ENCODE measurements at regions not wholly inside any gene's neighbourhood (a gene's known extent, or its start where the extent isn't known, plus 50 kb on each side); places are given as distances from the start of the nearest gene placed in this dataset.

- no peak for ATAC-seq (ENCODE audit: low read depth)
- TF ChIP-seq EZH2 (IDR thresholded peaks at IDR 0.05; ENCODE audit: borderline replicate concordance, insufficient read depth, low read depth, low read length, poor library complexity, severe bottlenecking) (no peak), CTCF (IDR thresholded peaks at IDR 0.05) (no peak)
Measured at GRCh38 chrX:124475358-124475757, 129.0 kb downstream of the SH2D1A start.

DNA sequence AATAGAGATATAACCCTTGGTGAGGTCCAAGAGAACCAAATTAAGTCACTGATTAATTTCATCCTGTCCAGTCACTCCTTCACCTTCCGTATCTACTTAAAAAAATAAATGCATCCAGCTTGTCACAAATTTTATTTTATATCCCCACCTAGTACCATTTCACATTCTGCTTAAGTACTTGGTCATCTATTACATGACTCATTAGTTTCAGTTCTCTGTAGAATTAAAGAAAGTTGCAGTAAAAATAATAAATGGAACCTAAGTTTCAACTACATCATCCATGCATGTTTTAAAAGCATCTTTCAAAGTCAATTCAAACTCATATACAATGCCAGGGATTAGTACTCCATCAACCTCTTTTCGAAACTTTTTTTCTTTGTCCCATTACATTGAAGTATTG, 130.2 kb downstream of the SH2D1A start:
- POLR2A ChIA-PET, result no interaction called here

More at GRCh38 chrX:124475358-124475757, 129.0 kb downstream of the SH2D1A start:
- H3K79me2 ChIP-seq (ENCODE audit: control insufficient read depth, insufficient read depth, low read length), result no peaks in the 10 kb centered on the region
- H3K9me3 ChIP-seq (ENCODE audit: control extremely low read depth in 1 of 3, control insufficient read depth in 2 of 3, insufficient read depth in 1 of 3, low read length in 2 of 3), result no peaks in the 10 kb centered on the region
- Mint-ChIP-seq H3K27ac (no peak overlapping the region), H3K4me1 (no peaks in the 10 kb centered on the region), H3K4me3 (no peak overlapping the region), H3K9me3 (ENCODE audit: insufficient read depth) (no peaks in the 10 kb centered on the region), H3K27me3 (no peaks in the 10 kb centered on the region)
- no peak overlapping the region for H3K4me2 ChIP-seq (replicated peaks; ENCODE audit: low read depth, low read length, poor library complexity, severe bottlenecking)
- H4K20me1 ChIP-seq (ENCODE audit: control insufficient read depth, insufficient read depth, low read length, poor library complexity, severe bottlenecking), result no peaks in the 10 kb centered on the region
- DNase-seq, result no peak
- 38% methylated on average over 2 of the region's 2 CpGs for WGBS (ENCODE audit: insufficient coverage)
- ChIA-PET CTCF (no interaction called here), POLR2A (no interaction called here)
- no peak overlapping the region for H2AFZ ChIP-seq (ENCODE audit: insufficient read depth, low read depth, low read length, poor library complexity, severe bottlenecking)
- H3K4me1 ChIP-seq (ENCODE audit: control insufficient read depth in 2 of 2, insufficient read depth in 2 of 2, low read length in 2 of 2), result no peaks in the 10 kb centered on the region
- H3K9ac ChIP-seq (ENCODE audit: low read length), result no peak overlapping the region
- no peak overlapping the region for H3K27ac ChIP-seq (ENCODE audit: low read length in 2 of 2)
- H3K4me3 ChIP-seq (ENCODE audit: control extremely low read depth in 1 of 5, extremely low read depth in 1 of 5, insufficient read depth in 1 of 5, low read depth in 2 of 5, low read length in 4 of 5), result no peak overlapping the region
- no peaks in the 10 kb centered on the region for H3K36me3 ChIP-seq (replicated peaks in 1 of 2; ENCODE audit: control extremely low read depth in 1 of 2, control insufficient read depth in 1 of 2, extremely low read depth in 1 of 2, insufficient read depth in 2 of 2, low read length in 1 of 2)
- H3K27me3 ChIP-seq (replicated peaks in 1 of 4; ENCODE audit: control extremely low read depth in 1 of 4, control insufficient read depth in 3 of 4, insufficient read depth in 4 of 4, low read length in 3 of 4), result no peaks in the 10 kb centered on the region
- intact Hi-C loops (cut with micrococcal nuclease), result no loop called here

More for the DNA sequence above, 130.2 kb downstream of the SH2D1A start:
- Histone ChIP-seq H3K4me3 (ENCODE audit: control extremely low read depth in 1 of 5, extremely low read depth in 1 of 5, insufficient read depth in 1 of 5, low read depth in 2 of 5, low read length in 4 of 5) (no peak overlapping the region), H3K9ac (ENCODE audit: low read length) (no peak overlapping the region), H3K79me2 (ENCODE audit: control insufficient read depth, insufficient read depth, low read length) (no peaks in the 10 kb centered on the region), H3K27ac (ENCODE audit: low read length in 2 of 2) (no peak overlapping the region), H3K4me1 (ENCODE audit: control insufficient read depth in 2 of 2, insufficient read depth in 2 of 2, low read length in 2 of 2) (no peaks in the 10 kb centered on the region), H3K9me3 (ENCODE audit: control extremely low read depth in 1 of 3, control insufficient read depth in 2 of 3, insufficient read depth in 1 of 3, low read length in 2 of 3) (no peaks in the 10 kb centered on the region), H3K27me3 (replicated peaks in 1 of 4; ENCODE audit: control extremely low read depth in 1 of 4, control insufficient read depth in 3 of 4, insufficient read depth in 4 of 4, low read length in 3 of 4) (no peaks in the 10 kb centered on the region), H2AFZ (ENCODE audit: insufficient read depth, low read depth, low read length, poor library complexity, severe bottlenecking) (no peak overlapping the region), H3K36me3 (replicated peaks in 1 of 2; ENCODE audit: control extremely low read depth in 1 of 2, control insufficient read depth in 1 of 2, extremely low read depth in 1 of 2, insufficient read depth in 2 of 2, low read length in 1 of 2) (no peaks in the 10 kb centered on the region), H3K4me2 (replicated peaks; ENCODE audit: low read depth, low read length, poor library complexity, severe bottlenecking) (no peak overlapping the region), H4K20me1 (ENCODE audit: control insufficient read depth, insufficient read depth, low read length, poor library complexity, severe bottlenecking) (no peaks in the 10 kb centered on the region)
- Mint-ChIP-seq H3K27ac (no peak overlapping the region), H3K27me3 (no peaks in the 10 kb centered on the region), H3K4me3 (no peak overlapping the region), H3K9me3 (ENCODE audit: insufficient read depth) (no peaks in the 10 kb centered on the region), H3K4me1 (no peaks in the 10 kb centered on the region)
- intact Hi-C loops (cut with micrococcal nuclease), result no loop called here
- CTCF ChIA-PET, result no interaction called here
- DNase-seq (no peak), ATAC-seq (ENCODE audit: low read depth) (no peak)
- 80% methylated on average over 1 of the region's 2 CpGs for WGBS (ENCODE audit: insufficient coverage)
- TF ChIP-seq EZH2 (IDR thresholded peaks at IDR 0.05; ENCODE audit: borderline replicate concordance, insufficient read depth, low read depth, low read length, poor library complexity, severe bottlenecking) (no peak), CTCF (IDR thresholded peaks at IDR 0.05) (no peak)
